ENCODE measurements at regions not wholly inside any gene's neighbourhood (a gene's known extent, or its start where the extent isn't known, plus 50 kb on each side); places are given as distances from the start of the nearest gene placed in this dataset.
A peak's percentile ranks its signal among the peaks of the same experiment; 100 is the strongest.

DNA sequence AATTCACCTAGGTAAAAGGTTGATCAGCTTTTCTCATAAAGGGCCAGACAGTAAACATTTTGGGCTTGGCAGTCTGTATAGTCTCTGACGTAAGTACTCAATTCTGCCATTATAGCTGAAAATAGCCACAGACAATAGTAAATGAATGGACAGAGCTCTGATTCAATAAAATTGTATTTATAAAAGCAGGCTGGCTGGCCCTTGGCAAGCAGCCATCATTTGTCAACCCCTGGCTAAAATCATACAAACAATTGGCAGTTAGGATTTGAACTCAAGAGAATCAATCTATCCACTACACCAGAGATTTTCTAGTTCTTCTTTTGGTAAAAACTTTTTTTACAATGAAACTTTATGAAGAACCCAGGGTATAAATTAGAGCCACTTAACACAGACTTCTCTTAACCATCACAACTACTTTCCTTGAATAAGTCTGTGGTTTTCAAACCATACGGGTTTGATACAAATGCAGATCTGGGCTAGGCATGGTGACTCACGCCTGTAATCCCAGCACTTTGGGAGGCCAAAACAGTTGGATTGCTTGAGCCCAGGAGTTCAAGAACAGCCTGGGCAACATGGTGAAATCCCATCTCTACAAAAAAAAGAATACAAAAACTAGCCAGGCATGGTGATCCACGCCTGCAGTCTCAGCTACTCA lies 124.5 kb downstream of the SLC16A9 start:
- TF ChIP-seq CTCF (IDR thresholded peaks at IDR 0.05): no peak
- TF ChIP-seq EP300 (IDR thresholded peaks at IDR 0.05): peak in 2 of 4 donors; percentile 6 to 15
- no peak for TF ChIP-seq POLR2A (IDR thresholded peaks at IDR 0.05)
